Sigmoid colon (tissue), 4 donors: ENCODE measurements at regions not wholly inside any gene's neighbourhood (a gene's known extent, or its start where the extent isn't known, plus 50 kb on each side); places are given as distances from the start of the nearest gene placed in this dataset.

ENCODE experiments used
- CTCF ChIP-seq, 4 experiments: fragments of 450-650 bp in 3 of 4; fragments of 200-600 bp in 1 of 4; IDR thresholded peaks; one replicate each; pipeline ENCODE4 v1.5.1; 2016 to 2019; ENCODE audit warnings: antibody characterized with exemption in 4 of 4, mild to moderate bottlenecking in 3 of 4, moderate library complexity in 2 of 4
- POLR2AphosphoS5 ChIP-seq, 4 donors: sonication (generic); formaldehyde crosslinking; IDR thresholded peaks; one replicate each; pipeline ENCODE4 v1.6.1; 2017; ENCODE audit warnings: antibody characterized with exemption in 4 of 4

GRCh38 chr14:45558183-45558582, 305.2 kb upstream of the MIS18BP1 start:
- no peak for TF ChIP-seq POLR2AphosphoS5 (IDR thresholded peaks at IDR 0.05)
- TF ChIP-seq CTCF (IDR thresholded peaks at IDR 0.05), result no peak
